HepG2 (cell line): ENCODE measurements at regions not wholly inside any gene's neighbourhood (a gene's known extent, or its start where the extent isn't known, plus 50 kb on each side); places are given as distances from the start of the nearest gene placed in this dataset.

Experiments used
- BCL6 ChIP-seq: IDR thresholded peaks from 2 replicates; pipeline ENCODE4 v1.6.1; 2016; ENCODE audit warnings: missing genetic modification reagents, missing compliant biosample characterization
- GRHL1 ChIP-seq: sonication (generic); formaldehyde crosslinking; conservative IDR thresholded peaks from 2 replicates; pipeline ENCODE4 v1.8.0; 2022; ENCODE audit warnings: missing genetic modification reagents
- JUND ChIP-seq: sonication (generic); formaldehyde crosslinking; IDR thresholded peaks from 2 replicates; pipeline ENCODE4 v1.8.0; 2022; ENCODE audit warnings: mild to moderate bottlenecking, missing genetic modification reagents
- TBP ChIP-seq: sonication (generic); formaldehyde crosslinking; IDR thresholded peaks from 2 replicates; pipeline ENCODE4 v1.5.0; 2020; ENCODE audit warnings: missing genetic modification reagents
- USF2 ChIP-seq, 2 experiments: sonication (generic) in 1 of 2; formaldehyde crosslinking in 1 of 2; IDR thresholded peaks; 2 replicates each; pipeline versions ENCODE4 v1.5.1 to v1.6.1; 2011 to 2020; ENCODE audit warnings: borderline replicate concordance in 1 of 2, low read depth in 1 of 2, low read length in 1 of 2, mild to moderate bottlenecking in 1 of 2, missing genetic modification reagents in 1 of 2, moderate library complexity in 1 of 2
- TF ChIP-seq, protein P1 (sequence below): sonication (generic); formaldehyde crosslinking; IDR thresholded peaks from 2 replicates; pipeline ENCODE4 v1.8.1; 2023; ENCODE audit warnings: missing genetic modification reagents, inconsistent platforms, borderline replicate concordance

DNA sequence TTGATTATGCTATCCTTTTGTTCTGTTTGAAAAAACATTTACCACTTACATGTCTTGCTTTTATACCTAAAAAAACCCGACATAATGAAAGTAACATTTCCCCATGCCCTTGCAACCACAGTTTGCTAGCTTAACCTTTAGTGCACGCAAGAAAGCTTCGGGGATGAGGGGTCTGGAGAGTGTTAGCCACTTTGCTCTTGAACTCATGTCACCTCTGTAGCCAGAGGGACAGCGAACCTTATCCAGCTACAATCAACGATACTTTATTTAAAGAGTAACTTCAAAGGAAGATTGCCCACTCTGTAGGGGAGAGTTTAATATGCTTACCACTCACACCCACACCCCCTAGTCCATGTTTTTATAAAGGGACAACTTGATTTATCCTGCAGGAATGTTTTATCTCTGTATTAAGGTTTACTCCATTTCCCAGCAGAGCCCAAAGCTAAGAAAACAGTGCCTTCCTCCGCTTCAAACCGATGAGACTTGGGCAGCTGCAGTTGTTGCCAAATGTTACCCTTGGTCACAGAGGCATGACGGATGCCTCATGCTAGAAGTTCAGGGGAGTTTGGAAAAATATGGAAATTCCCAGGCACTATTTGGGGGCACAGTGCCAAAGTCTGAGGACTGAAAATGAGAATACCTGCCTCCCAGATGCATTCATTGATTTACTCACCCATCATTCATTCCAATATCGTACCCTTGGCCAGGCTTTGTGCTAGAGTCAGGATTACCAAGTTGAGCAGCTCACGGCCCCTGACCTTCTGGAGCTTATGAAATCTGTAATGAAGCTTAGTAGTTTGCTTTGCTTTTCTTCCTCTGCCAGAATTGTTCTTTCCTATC, 61.4 kb upstream of the VCAM1 start:
- TF ChIP-seq USF2 (IDR thresholded peaks at IDR 0.05; ENCODE audit: low read depth, low read length) (no peak), USF2 (CRISPR knock-in tag; IDR thresholded peaks at IDR 0.05; ENCODE audit: borderline replicate concordance) (no peak), TBP (CRISPR knock-in tag) (no peak), GRHL1 (CRISPR knock-in tag) (no peak), JUND (CRISPR knock-in tag) (no peak), BCL6 (CRISPR knock-in tag) (no peak)
- TF ChIP-seq, protein P1, sequence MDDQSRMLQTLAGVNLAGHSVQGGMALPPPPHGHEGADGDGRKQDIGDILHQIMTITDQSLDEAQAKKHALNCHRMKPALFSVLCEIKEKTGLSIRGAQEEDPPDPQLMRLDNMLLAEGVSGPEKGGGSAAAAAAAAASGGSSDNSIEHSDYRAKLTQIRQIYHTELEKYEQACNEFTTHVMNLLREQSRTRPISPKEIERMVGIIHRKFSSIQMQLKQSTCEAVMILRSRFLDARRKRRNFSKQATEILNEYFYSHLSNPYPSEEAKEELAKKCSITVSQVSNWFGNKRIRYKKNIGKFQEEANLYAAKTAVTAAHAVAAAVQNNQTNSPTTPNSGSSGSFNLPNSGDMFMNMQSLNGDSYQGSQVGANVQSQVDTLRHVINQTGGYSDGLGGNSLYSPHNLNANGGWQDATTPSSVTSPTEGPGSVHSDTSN (CRISPR knock-in tag), result no peak
